ENCODE measurements at regions not wholly inside any gene's neighbourhood (a gene's known extent, or its start where the extent isn't known, plus 50 kb on each side); places are given as distances from the start of the nearest gene placed in this dataset.
A peak's percentile ranks its signal among the peaks of the same experiment; 100 is the strongest.
"Not testable (repeated sequence)": the region's sequence is repeated elsewhere in the genome, so short reads cannot be mapped to it uniquely, and the experiment has no call there.

DNA sequence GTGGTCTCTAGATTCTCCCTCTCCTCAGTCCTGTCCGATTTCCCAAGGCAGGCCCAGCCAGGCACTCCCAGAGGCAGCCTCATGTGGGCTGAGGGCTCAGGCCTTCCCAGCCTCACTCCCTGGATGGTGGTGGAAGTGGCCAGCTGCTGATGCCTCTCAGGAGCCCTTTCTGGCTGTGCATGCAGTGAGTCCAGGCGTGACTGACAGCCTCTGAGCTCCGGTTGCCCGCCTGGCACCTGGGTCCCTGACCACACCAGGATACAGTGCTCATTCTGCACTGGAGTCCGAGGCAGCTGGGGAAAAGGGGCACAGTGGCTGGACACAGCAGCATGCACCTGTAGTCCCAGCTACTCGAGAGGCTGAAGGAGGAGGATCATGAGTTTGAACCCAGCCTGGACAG lies 132.6 kb downstream of the CUL2 start:
- in situ Hi-C loops (cut with MboI; ENCODE audit: low sequenced_read_pairs), result no loop called here
- no peak for DNase-seq (ENCODE audit: low spot score in 2 of 2)
- Histone ChIP-seq H3K4me3 (no peak overlapping the region), H3K4me1 (no peaks in the 10 kb centered on the region), H3K9me3 (no peaks in the 10 kb centered on the region), H3K27me3 (ENCODE audit: low read depth) (no peaks in the 10 kb centered on the region), H3K36me3 (replicated peaks) (no peaks in the 10 kb centered on the region)

DNA sequence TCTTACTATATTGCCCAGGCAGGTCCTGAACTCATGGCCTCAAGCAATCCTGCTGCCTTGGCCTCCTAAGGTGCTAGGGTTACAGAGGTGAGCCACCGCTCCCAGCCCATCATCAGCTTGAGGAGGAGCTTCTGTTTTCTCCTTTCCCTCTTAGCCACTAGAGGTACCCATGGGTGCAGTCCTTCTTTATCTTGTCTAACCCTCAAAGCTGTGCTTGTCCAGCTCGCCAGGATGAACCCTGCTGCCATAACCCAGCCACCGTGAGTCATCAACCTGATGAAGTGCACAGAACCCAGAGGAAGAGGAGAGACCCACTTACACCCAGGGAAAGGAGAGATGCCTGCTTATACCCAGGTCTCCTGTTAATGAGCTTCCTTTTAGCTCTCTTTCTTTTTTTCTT lies 133.4 kb downstream of the CUL2 start:
- in situ Hi-C loops (cut with MboI; ENCODE audit: low sequenced_read_pairs), result no loop called here
- H3K4me3 ChIP-seq, result no peak overlapping the region
- no peaks in the 10 kb centered on the region for H3K27me3 ChIP-seq (ENCODE audit: low read depth)
- no peak for DNase-seq (ENCODE audit: low spot score in 2 of 2)
- no peaks in the 10 kb centered on the region for H3K9me3 ChIP-seq
- H3K36me3 ChIP-seq (replicated peaks), result no peaks in the 10 kb centered on the region
- no peaks in the 10 kb centered on the region for H3K4me1 ChIP-seq

DNA sequence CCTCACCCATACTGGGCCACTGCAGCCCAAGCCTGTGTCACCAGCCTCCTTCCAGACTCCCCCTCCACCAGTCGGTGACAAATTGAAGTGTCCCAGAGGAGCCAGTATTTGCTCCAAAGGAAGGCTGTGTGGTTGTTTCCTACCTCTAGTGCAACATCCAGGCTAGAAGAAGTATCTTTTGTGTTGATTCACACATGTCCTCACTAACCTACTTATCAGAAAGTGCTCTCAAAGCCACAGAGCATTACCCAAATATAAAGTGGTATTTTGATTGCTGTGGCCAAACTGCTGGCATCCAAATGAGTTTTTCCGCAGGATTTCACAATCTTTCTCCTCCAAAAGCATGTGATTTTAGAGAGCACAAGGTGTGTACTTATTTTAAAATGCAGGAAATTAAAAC lies 134.8 kb downstream of the CUL2 start:
- in situ Hi-C loops (cut with MboI; ENCODE audit: low sequenced_read_pairs), result no loop called here
- H3K9me3 ChIP-seq, result no peaks in the 10 kb centered on the region
- no peak overlapping the region for H3K4me3 ChIP-seq
- DNase-seq (ENCODE audit: low spot score in 2 of 2), result no peak
- H3K36me3 ChIP-seq (replicated peaks), result no peaks in the 10 kb centered on the region
- no peaks in the 10 kb centered on the region; the same call in 1 of the 2 replicates for H3K4me1 ChIP-seq
- no peaks in the 10 kb centered on the region for H3K27me3 ChIP-seq (ENCODE audit: low read depth)

DNA sequence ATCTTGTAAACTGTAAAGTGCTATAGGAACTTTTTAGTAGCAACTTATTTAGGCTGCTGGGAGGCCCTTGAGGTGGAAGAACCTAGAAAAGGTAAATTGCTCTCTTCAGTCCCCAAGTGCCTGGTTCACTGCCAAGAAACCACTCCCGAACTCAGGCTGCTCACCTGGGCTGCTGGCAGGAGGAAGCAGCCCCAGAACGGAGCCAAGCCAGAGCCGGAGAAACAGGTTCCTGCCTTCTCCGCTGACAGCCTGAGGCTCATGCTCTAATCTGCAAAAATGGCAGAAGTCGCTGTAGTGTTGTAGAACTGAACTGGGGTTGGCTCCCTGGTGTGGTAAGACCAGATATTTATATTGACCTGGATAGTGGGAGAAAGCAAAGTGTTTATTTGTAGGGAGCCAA lies 136.0 kb downstream of the CUL2 start:
- Histone ChIP-seq H3K4me3 (no peak overlapping the region), H3K9me3 (no peaks in the 10 kb centered on the region), H3K4me1 (no peaks in the 10 kb centered on the region; the same call in 1 of the 2 replicates), H3K27me3 (ENCODE audit: low read depth) (no peaks in the 10 kb centered on the region), H3K36me3 (replicated peaks) (no peaks in the 10 kb centered on the region)
- no peak for DNase-seq (ENCODE audit: low spot score in 2 of 2)
- in situ Hi-C loops (cut with MboI; ENCODE audit: low sequenced_read_pairs), result no loop called here

DNA sequence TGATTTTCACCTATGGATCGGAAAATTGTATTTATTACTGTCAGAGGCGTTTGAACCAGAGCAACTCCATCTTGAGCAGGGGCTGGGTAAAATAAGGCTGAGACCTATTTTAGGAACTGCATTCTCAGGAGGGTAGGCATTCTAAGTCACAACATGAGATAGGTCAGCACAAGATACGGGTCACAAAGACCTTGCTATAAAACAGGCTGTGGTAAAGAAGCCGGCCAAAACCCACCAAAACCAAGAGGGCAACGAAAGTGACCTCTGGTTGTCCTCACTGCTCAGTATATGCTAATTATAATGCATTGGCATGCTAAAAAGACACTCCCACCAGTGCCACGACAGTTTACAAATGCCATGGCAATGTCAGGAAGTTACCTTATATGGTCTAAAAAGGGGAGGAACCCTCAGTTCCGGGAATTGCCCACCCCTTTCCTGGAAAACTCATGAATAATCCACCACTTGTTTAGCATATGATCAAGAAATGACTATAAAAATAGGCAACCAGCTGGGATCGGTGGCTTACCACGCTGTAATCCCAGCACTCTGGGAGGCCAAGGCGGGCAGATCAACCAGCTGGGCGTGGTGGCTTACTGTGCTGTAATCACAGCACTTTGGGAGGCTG lies 136.3 kb upstream of the PARD3 start:
- H3K27me3 ChIP-seq (ENCODE audit: low read depth); in situ Hi-C loops (cut with MboI; ENCODE audit: low sequenced_read_pairs); H3K4me1 ChIP-seq; H3K36me3 ChIP-seq (replicated peaks); H3K9me3 ChIP-seq; H3K4me3 ChIP-seq: not testable (repeated sequence)
- DNase-seq (ENCODE audit: low spot score in 2 of 2), result peak in 1 of 2 experiments; percentile 49

DNA sequence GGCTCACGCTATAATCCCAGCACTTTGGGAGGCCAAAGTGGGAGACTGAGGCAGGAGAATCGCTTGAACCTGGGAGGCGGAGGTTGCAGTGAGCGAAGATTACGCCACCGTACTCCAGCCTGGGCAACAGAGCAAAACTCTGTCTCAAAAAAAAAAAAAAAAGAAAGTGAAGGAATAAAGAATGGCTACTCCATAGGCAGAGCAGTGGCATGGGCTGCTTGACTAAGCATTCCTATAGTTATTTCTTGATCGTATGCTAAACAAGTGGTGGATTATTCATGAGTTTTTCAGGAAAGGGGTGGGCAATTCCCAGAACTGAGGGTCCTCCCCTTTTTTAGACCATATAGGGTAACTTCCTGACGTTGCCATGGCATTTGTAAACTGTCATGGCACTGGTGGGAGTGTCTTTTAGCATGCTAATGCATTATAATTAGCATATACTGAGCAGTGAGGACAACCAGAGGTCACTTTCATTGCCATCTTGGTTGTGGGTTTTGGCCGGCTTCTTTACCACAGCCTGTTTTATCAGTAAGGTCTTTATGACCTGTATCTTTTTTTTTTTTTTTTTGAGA lies 130.9 kb upstream of the PARD3 start:
- H3K36me3 ChIP-seq (replicated peaks); H3K27me3 ChIP-seq (ENCODE audit: low read depth); in situ Hi-C loops (cut with MboI; ENCODE audit: low sequenced_read_pairs); H3K9me3 ChIP-seq; DNase-seq (ENCODE audit: low spot score in 2 of 2); H3K4me3 ChIP-seq: not testable (repeated sequence)
- peaks cover 30% of the 10 kb centered on the region for H3K4me1 ChIP-seq

DNA sequence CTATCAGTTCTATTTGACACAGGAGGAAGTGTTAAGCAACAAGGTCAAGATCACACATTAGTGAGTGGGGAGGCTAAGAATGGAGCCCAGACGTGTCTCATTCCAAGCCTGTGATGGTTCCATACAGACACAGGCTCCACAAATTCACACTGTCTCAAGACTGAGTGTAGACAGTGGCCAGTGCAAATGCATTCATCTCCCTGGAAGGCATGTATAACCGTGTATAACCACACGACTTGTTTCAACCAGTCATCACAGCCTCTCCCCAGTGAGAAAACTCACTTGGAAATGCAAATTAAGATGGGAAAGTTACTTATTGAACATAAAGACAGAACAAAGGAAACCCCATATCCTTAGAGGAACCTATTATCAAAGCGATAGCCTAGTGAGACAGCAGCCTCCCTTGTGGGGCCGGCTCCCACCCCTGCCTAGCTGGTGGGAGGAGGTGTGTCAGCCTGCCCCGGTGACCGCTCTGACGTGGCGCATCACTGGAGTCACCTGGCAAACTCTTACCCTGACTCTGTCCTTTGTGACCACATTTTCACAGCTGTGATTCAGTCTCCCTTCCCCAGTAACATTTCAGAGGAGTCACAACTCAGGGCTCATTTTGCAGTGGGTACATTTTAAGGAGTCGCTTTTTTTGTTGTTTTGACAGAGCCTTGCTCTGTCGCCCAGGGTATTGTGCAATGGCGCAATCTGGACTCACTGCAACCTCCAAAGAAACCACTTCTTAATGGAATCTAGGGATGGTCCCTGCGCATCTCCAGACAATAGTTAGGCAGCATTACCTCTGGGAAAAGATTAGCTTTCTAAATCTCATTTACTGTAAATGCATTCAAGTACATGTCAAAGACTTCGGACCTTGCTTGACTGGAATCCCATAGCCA lies 126.6 kb upstream of the PARD3 start:
- peaks cover 3% of the 10 kb centered on the region; the same call in 1 of the 2 replicates for H3K9me3 ChIP-seq
- in situ Hi-C loops (cut with MboI; ENCODE audit: low sequenced_read_pairs), result no loop called here
- no peaks in the 10 kb centered on the region for H3K36me3 ChIP-seq (replicated peaks)
- peak; percentile 68 to 85 for DNase-seq (ENCODE audit: low spot score in 2 of 2)
- H3K4me3 ChIP-seq, result no peak overlapping the region
- peaks cover 47% of the 10 kb centered on the region for H3K4me1 ChIP-seq
- no peaks in the 10 kb centered on the region for H3K27me3 ChIP-seq (ENCODE audit: low read depth)

DNA sequence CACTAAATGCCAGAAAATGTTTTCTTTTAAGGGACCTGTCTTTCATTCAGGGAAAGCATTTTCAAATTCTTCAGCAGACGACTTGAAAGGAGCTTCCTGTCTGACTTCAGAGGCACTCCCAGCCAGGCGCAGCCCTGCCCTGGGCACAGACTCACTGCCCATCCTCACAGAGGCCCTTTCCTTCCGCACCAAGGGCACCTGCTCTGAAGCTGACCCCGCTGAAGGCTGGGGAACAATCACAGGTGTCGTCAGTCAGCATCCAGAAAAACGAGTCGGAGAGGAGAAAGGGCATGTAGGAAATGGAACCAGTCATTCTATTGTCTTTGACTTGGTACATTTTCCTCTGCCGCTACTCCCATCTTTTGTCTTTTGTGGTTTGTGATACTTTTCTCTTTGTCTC lies 125.3 kb upstream of the PARD3 start:
- in situ Hi-C loops (cut with MboI; ENCODE audit: low sequenced_read_pairs), result no loop called here
- no peaks in the 10 kb centered on the region for H3K36me3 ChIP-seq (replicated peaks)
- H3K4me3 ChIP-seq, result no peak overlapping the region
- H3K9me3 ChIP-seq, result peaks cover 3% of the 10 kb centered on the region; the same call in 1 of the 2 replicates
- peaks cover 43% of the 10 kb centered on the region for H3K4me1 ChIP-seq
- no peaks in the 10 kb centered on the region for H3K27me3 ChIP-seq (ENCODE audit: low read depth)
- no peak for DNase-seq (ENCODE audit: low spot score in 2 of 2)

DNA sequence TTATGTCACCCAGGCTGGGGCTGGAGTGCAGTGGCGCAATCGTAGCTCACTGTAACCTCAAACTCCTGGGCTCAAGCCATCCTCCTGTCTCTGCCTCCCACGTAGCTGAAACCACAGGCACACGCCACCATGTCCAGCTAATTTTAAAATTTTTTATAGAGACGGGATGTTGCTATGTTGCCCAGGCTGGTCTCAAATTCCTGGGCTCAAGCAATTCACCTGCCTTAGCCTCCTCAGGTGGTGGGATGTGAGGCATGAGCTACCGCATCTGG lies 123.2 kb upstream of the PARD3 start:
- Histone ChIP-seq H3K36me3 (replicated peaks) (no peaks in the 10 kb centered on the region), H3K4me1 (peaks cover 35% of the 10 kb centered on the region), H3K4me3 (no peak overlapping the region), H3K27me3 (ENCODE audit: low read depth) (no peaks in the 10 kb centered on the region), H3K9me3 (peaks cover 3% of the 10 kb centered on the region; the same call in 1 of the 2 replicates)
- no peak for DNase-seq (ENCODE audit: low spot score in 2 of 2)
- in situ Hi-C loops (cut with MboI; ENCODE audit: low sequenced_read_pairs), result no loop called here

DNA sequence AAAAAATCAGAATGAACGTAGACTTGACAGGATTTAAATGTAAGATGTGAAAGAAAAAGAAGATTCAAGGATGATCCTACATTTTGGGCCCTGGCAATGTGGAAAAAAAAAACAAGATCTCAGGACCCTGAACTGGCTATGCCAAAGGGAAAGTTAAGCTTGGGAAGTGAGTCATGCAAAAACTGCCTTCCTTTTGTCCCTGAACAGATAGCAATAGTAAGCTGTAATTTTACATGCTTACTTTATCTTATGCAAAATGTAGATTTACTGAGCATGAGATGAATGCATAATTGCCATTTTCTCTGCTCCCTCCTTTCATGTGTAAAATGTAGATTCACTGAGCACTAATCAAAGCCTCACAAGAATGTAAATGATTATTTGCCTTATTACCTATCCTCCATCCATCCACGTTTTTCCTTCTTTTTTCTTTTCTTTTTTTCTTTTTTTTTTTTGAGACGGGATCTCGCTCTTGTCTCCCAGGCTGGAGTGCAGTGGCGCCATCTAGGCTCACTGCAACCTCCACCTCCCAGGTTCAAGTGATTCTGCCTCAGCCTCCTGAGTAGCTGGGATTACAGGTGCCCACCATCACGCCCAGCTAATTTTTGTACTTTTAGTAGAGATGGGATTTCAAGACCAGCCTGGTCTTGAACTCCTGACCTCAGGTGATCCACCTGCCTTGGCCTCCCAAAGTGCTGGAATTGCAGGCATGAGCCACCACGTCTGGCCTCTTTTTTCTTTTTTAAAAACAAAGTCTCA lies 122.7 kb upstream of the PARD3 start:
- H3K27me3 ChIP-seq (ENCODE audit: low read depth); H3K36me3 ChIP-seq (replicated peaks); H3K9me3 ChIP-seq; in situ Hi-C loops (cut with MboI; ENCODE audit: low sequenced_read_pairs); H3K4me3 ChIP-seq: not testable (repeated sequence)
- peaks cover 35% of the 10 kb centered on the region for H3K4me1 ChIP-seq
- DNase-seq (ENCODE audit: low spot score in 2 of 2), result peak; percentile 45 to 90

DNA sequence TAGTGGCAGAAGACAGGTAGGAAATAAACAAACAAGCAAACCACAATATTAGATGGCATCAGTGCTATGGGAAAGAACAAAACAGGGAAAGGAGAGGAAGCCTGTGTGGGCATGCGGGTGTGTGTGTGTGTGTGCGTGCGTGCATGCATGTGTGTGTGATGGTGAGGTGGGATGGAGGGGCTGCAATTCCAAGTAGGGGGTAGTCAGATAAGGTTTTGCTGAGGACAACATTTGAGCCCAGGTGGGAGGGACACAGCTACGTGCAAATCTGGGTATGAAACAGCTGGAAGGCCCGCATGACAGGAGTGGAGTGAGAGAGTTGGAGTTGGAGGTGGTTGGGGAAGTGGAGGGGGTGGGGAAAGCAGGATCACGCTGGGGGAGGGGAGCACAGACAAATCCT lies 121.0 kb upstream of the PARD3 start:
- in situ Hi-C loops (cut with MboI; ENCODE audit: low sequenced_read_pairs), result no loop called here
- H3K4me3 ChIP-seq, result no peak overlapping the region
- no peaks in the 10 kb centered on the region for H3K36me3 ChIP-seq (replicated peaks)
- H3K9me3 ChIP-seq, result peaks cover 3% of the 10 kb centered on the region; the same call in 1 of the 2 replicates
- peaks cover 18% of the 10 kb centered on the region for H3K4me1 ChIP-seq
- no peaks in the 10 kb centered on the region for H3K27me3 ChIP-seq (ENCODE audit: low read depth)
- DNase-seq (ENCODE audit: low spot score in 2 of 2), result no peak

DNA sequence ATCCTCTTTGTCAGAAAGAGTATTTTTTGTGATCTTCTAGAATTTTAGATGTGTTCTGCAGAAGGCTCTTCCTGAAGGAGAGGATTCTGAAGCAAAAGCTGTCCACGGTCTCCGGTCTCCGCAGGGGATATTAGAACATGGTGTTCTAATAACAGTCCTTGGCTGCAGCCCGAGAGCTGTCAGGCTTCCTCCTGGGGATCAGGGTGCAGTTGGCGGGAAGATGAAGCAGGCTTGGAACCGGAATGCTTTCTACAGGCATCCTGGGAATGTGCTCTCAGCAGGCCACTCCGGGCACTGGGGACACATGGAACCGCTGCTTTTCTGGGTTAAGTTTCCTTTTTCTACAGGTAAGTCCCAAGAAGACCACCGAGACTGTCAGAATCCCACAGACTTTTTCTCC lies 118.6 kb upstream of the PARD3 start:
- Histone ChIP-seq H3K4me3 (no peak overlapping the region), H3K4me1 (peaks cover 12% of the 10 kb centered on the region), H3K27me3 (ENCODE audit: low read depth) (no peaks in the 10 kb centered on the region), H3K9me3 (peaks cover 2% of the 10 kb centered on the region; the same call in 1 of the 2 replicates), H3K36me3 (replicated peaks) (no peaks in the 10 kb centered on the region)
- DNase-seq (ENCODE audit: low spot score in 2 of 2), result no peak
- in situ Hi-C loops (cut with MboI; ENCODE audit: low sequenced_read_pairs), result no loop called here

DNA sequence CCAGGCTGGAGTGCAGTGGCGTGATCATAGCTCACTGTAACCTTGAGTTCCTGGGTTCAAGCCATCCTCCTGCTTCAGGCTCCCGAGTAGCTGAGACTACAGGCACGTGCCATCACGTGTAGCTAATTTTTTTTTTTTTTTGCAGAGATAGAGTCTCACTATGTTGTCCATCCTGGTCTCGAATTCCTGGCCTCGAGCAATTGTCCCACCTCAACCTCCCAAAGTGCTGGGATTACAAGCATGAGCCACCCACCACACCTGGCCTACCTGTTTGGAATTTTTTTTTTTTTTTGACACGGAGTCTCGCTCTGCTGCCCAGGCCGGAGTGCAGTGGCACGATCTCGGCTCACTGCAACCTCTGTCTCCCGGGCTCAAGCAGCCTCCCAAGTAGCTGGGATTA lies 117.1 kb upstream of the PARD3 start:
- Histone ChIP-seq H3K4me3 (no peak overlapping the region), H3K9me3 (no peaks in the 10 kb centered on the region), H3K27me3 (ENCODE audit: low read depth) (no peaks in the 10 kb centered on the region), H3K36me3 (replicated peaks) (no peaks in the 10 kb centered on the region), H3K4me1 (peaks cover 2% of the 10 kb centered on the region)
- in situ Hi-C loops (cut with MboI; ENCODE audit: low sequenced_read_pairs), result no loop called here
- no peak for DNase-seq (ENCODE audit: low spot score in 2 of 2)

DNA sequence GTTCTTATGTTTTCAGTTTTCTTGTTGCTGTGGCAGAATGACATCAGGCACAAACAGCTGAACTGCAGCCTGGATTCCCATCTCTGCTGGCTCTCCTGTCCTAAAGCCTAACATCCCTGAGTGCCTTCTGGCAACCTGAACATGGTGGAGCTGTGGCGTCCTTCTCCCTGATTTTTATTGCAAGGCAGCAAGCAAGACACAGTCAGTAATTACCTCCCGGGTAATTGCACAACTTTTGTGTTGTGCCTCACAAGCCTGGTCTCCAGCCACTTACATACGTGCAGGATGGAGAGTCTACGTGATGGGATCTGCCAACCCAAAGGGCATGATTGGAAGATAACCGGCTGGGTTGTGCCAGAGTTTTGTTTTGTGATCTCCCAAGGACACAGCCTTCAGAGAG lies 116.1 kb upstream of the PARD3 start:
- H3K27me3 ChIP-seq (ENCODE audit: low read depth), result no peaks in the 10 kb centered on the region
- no peaks in the 10 kb centered on the region for H3K36me3 ChIP-seq (replicated peaks)
- in situ Hi-C loops (cut with MboI; ENCODE audit: low sequenced_read_pairs), result no loop called here
- no peaks in the 10 kb centered on the region for H3K9me3 ChIP-seq
- no peak overlapping the region for H3K4me3 ChIP-seq
- H3K4me1 ChIP-seq, result no peaks in the 10 kb centered on the region
- DNase-seq (ENCODE audit: low spot score in 2 of 2), result no peak

Data from HAP-1 (cell line).